NAMALWA (cell line): ENCODE measurements at regions not wholly inside any gene's neighbourhood (a gene's known extent, or its start where the extent isn't known, plus 50 kb on each side); places are given as distances from the start of the nearest gene placed in this dataset.

Experiments used
- DNase-seq: peaks from one replicate; pipeline ENCODE4 v3.0.0-alpha.2; 2015; ENCODE audit warnings: low spot score

- no peak for DNase-seq
Observed at GRCh38 chr3:72565593-72565992, 282.7 kb downstream of the SHQ1 start.

- DNase-seq, result no peak
Observed at GRCh38 chr3:72563690-72564370, 284.4 kb downstream of the SHQ1 start.

DNA sequence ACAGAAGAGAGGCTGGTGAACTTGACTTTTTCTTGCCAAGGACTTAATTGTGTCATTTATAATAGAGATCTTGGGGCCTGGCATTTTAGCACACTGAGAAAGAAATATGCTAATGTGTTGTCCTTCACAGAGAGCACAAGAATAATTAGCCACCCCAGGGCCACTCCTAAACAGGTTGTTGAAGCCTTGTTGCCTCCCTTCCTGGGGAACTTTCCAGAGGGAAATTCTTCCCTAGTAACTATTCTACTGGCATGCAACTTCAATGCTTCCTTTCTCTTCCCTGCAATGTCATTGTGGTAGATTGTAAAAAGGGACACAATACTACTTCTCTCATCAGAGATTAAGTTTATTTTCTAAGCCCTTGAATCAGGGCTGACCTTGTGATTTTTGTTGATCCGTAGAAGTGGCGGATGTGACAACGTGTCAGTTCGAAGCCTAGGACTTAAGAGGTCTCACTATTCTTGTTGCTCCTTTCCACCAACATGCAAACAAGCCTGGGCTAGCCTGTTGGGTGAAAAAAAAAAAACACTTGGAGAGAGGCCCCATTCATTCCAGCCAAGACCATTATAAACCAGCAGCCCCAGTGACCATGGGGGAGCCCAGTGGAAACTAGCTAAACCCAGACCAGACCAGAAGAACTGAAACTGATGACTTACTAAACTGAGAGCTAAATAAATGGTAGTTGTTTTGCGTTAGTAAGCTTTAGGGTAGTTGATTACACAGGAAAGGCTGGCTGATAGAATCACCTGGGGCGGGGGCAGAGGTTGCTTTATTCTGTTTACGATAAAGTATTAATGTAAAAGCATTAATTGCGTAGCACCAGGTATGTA is 287.2 kb downstream of the SHQ1 start:
- no peak for DNase-seq

DNA sequence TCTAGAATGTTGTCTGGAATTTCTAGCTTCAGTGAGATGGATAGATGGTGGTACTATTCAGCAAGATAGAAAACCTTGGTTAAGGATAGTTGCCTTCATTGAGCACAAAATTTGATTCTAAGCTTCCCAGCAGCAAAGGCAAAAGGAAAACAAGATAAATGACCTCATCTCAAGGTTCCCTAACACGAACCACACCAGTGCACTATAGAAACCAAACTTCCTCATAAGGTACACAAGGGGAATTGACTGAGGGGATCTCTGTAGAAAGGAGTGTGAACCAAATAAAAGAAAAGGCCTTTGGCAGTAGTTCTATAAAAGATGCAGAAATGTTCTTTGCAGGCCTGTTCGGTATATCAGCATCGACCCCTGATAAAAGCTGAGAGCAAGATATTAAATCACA is 288.9 kb downstream of the SHQ1 start:
- no peak for DNase-seq

- no peak for DNase-seq
Observed at GRCh38 chr3:72558001-72558400, 290.2 kb downstream of the SHQ1 start.

DNA sequence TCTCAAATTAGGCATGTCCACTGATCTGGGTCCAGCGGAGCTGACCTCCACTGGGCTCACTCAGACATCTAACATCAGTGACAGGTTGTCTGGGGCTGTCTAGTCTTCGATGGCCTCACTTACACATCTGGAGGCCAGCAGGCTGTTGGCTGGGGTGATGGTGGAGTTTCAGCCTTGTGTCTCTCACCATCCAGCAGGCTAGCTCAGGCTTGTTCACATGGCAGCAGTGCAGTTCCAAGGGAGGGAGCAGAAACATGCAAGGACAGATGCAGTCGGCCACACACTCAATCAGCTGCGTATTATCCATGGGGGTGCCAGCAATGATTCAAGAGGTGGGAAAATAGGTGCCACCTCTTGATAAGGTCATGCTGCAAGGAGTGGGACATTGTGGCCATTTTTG is 292.5 kb downstream of the SHQ1 start:
- DNase-seq, result no peak

- no peak for DNase-seq
Observed at GRCh38 chr3:72554689-72555088, 293.6 kb downstream of the SHQ1 start.

DNA sequence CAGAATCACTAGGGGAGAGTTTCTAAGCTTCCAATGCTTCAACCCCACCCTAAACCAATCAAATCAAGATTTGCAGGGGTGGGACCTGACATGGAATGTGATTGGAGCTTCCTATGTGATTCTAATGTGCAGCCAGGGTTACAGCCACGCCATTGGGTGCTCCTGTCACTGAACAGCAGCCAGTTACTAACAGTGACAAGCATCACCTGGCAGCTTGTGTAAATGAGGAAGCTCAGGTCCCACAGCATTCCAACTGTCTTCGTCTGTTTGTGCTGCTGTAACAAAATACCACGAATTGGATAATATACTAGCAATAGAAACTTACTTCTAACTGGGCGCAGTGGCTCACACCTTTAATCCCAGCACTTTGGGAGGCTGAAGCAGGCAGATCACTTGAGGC is 294.9 kb downstream of the SHQ1 start:
- no peak for DNase-seq

DNA sequence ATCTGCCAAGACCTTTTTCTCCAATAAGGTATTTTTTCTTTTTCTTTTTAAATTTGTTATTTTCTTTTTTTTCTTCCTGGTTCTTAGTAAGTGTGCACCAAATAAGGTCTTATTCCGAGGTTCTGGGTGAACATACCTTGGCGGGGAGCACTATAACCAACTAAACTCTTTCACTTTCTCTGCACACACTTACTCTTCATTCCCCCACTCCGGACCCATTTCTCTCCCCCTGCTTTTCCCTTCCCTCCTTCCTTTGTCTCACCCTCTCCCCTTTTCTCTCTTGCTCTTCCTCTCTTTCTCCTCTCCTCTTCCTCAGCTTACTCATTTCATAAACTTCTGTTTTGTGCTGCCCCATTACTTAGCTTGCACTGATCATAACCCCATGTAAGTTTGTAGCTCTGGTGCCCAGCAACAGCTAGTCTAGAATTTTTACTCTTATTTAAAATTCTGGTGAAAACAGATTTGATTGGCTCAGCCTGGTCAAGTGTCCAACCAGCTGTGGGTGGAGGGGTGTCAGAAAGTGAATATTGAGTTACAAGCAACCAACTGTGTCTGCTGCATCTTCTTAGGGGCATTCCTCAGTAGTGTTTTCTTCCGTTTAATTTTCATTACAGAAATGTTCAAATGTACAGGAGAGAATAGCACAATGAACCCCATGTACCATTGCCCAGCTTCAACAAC is 297.5 kb downstream of the SHQ1 start:
- DNase-seq, result no peak

- no peak for DNase-seq
Observed at GRCh38 chr3:72549761-72550581, 298.3 kb downstream of the SHQ1 start.

DNA sequence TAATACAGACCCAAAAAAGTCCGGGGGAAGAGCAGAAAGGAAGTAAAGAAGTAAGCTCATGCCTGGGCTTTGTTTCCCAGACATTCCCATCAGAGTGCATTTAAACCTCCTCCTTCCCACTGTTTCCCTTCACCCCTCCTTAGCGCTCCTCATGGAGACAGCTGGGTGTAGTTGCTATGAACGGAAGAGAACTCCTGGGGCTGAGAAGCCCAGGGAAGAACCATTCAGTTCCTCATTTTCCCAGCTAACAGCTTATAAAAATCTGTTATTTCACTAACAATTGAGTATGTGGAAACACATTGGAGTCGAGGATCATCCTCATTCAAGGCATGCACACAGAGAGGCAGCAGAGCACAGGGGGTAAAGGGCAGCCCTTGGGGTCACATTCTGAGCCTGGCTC is 299.3 kb downstream of the SHQ1 start:
- DNase-seq, result no peak

- DNase-seq, result no peak
Observed at GRCh38 chr3:72548461-72548860, 299.8 kb downstream of the SHQ1 start.

DNA sequence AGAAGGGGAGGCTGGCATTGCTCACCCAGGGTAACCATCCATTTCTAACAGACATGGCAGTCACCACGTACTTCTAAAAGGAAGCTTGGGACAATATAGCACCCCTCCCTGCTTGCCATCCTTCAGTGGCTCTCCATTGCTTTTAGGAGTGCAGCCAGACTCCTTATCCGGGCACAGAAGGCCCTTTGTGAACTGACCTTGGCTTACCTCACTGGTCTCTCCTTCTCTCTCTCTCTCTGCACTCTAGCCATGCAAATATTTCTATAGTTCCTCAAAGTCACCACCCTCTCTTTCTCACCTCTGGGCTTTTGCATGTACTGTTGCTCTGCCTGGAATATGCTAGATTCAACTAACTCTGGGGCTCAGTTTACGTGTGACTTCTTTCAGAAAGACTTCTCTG is 301.1 kb downstream of the SHQ1 start:
- DNase-seq, result no peak

GRCh38 chr3:72544239-72544638 is 304.0 kb downstream of the SHQ1 start:
- no peak for DNase-seq

DNA sequence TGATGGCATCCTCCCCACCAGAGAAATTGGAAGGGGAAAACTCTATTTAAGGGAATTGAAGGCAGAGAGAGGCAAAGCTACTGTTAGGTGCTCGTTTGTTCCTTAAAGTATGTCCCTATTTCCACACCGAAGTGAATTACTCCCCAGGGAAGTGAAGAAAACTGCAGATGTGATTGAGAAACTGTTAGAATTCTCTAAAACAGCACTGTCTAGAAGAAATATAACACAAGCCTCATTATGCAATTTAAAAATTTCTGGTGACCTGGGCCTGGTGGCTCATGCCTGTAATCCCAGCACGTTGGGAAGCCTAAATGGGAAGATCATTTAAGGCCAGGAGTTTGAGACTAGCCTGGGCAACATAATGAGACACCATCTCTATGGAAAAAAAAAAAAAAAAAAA is 305.0 kb downstream of the SHQ1 start:
- no peak for DNase-seq

- DNase-seq, result no peak
Observed at GRCh38 chr3:72542781-72543180, 305.5 kb downstream of the SHQ1 start.

DNA sequence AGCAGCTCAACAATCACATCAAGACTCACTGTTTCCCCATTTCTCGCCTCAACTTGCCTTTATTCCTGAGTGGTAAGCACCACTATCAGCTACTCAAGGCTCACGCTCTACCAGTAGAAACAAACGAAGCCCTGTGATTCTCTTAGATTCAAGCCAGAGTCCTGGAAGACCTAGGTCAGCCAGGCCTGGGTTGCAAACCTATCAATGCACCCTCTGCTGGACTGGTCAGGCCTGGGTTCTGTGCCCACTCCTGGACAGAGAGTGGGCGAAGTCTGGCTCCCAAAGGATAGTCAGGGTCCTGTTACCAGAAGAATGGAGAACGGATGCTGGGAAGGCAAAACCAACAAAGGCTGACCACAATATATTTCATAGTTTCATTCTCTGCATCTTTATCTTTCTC is 308.4 kb downstream of the SHQ1 start:
- no peak for DNase-seq

DNA sequence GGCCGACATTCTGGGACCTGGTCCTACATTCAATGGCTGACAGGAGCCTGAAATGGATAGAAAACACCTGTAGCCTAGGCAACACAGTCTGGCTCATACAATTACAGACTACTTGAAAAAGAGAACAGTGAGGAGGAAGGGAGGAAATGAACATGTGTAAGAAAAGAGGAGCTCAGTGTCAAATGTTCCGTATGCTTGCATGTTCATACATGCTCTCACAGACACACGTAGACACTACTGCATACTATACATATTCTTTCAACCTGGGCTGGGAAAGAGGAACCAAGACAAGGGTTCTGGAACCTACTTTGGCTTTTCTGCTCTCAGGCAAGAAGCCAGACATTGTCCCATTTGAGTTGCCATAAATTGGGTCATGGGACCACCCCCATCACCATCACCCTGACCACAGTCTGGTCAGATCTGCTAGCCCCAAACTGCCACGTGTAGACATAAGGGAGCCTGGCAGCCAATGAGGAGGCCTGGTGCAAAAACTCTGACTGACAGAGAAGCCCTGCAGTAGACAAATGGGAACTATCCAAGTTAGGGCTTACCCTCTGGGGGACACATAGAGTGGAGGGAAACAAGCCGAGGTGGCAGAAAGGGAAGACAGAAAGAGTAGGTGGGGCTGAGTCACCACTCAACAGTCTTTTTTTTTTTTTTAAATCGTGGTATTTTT is 310.0 kb downstream of the SHQ1 start:
- no peak for DNase-seq

GRCh38 chr3:72537448-72537847 is 310.8 kb downstream of the SHQ1 start:
- no peak for DNase-seq

- no peak for DNase-seq
Observed at GRCh38 chr3:72536878-72537267, 311.4 kb downstream of the SHQ1 start.

GRCh38 chr3:72536206-72536877 is 311.9 kb downstream of the SHQ1 start:
- no peak for DNase-seq
